GM21526 (cell line): ENCODE measurements at regions not wholly inside any gene's neighbourhood (a gene's known extent, or its start where the extent isn't known, plus 50 kb on each side); places are given as distances from the start of the nearest gene placed in this dataset.
A peak's percentile ranks its signal among the peaks of the same experiment; 100 is the strongest.
"Not testable (repeated sequence)": the region's sequence is repeated elsewhere in the genome, so short reads cannot be mapped to it uniquely, and the experiment has no call there.

ENCODE experiments used
- ATAC-seq: cut with Tn5 transposase; IDR thresholded peaks from one replicate; pipeline ENCODE4 v1.9.1; 2021; ENCODE audit warnings: moderate library complexity; ENCODE audit not compliant: unreplicated experiment, low FRiP score

GRCh38 chr5:100693481-100693880 lies 158.3 kb downstream of the FAM174A start:
- no peak for ATAC-seq

GRCh38 chr5:100694100-100694499 lies 158.9 kb downstream of the FAM174A start:
- no peak for ATAC-seq

GRCh38 chr5:100697970-100698369 lies 162.8 kb downstream of the FAM174A start:
- no peak for ATAC-seq

- no peak for ATAC-seq
Observed at GRCh38 chr5:100706776-100707175, 171.6 kb downstream of the FAM174A start.

GRCh38 chr5:100708645-100709171 lies 173.5 kb downstream of the FAM174A start:
- ATAC-seq = no peak

GRCh38 chr5:100709771-100710170 lies 174.6 kb downstream of the FAM174A start:
- ATAC-seq = no peak

GRCh38 chr5:100714780-100715179 lies 179.6 kb downstream of the FAM174A start:
- not testable (repeated sequence) for ATAC-seq

GRCh38 chr5:100722657-100723056 lies 180.4 kb downstream of the ST8SIA4 start:
- no peak for ATAC-seq

GRCh38 chr5:100723229-100723628 lies 179.9 kb downstream of the ST8SIA4 start:
- no peak for ATAC-seq

- ATAC-seq = no peak
Observed at GRCh38 chr5:100726116-100726515, 177.0 kb downstream of the ST8SIA4 start.

- peak; percentile 99 for ATAC-seq
Observed at GRCh38 chr5:100731768-100732167, 171.3 kb downstream of the ST8SIA4 start.

- ATAC-seq = peak; percentile 91
Observed at GRCh38 chr5:100746730-100747129, 156.4 kb downstream of the ST8SIA4 start.

- ATAC-seq = no peak
Observed at GRCh38 chr5:100749771-100750284, 153.3 kb downstream of the ST8SIA4 start.

- no peak for ATAC-seq
Observed at GRCh38 chr5:100755435-100755834, 147.6 kb downstream of the ST8SIA4 start.
